ENCODE measurements at regions not wholly inside any gene's neighbourhood (a gene's known extent, or its start where the extent isn't known, plus 50 kb on each side); places are given as distances from the start of the nearest gene placed in this dataset.
"Not testable (repeated sequence)": the region's sequence is repeated elsewhere in the genome, so short reads cannot be mapped to it uniquely, and the experiment has no call there.

GRCh38 chr6:118718297-118718696, 66.9 kb upstream of the CEP85L start:
- Histone ChIP-seq H3K27me3 (ENCODE audit: insufficient read depth, low read length) (no peaks in the 10 kb centered on the region), H3K9me3 (ENCODE audit: insufficient read depth, low read depth, low read length) (no peaks in the 10 kb centered on the region), H3K4me3 (ENCODE audit: low read length) (no peak overlapping the region), H3K27ac (ENCODE audit: low read length) (no peak overlapping the region), H3K9ac (ENCODE audit: low read depth, low read length) (no peak overlapping the region), H3K36me3 (ENCODE audit: insufficient read depth, low read depth, low read length) (no peaks in the 10 kb centered on the region), H3K4me1 (ENCODE audit: insufficient read depth, low read length) (no peaks in the 10 kb centered on the region; the same call in 1 of the 2 replicates)

GRCh38 chr6:118717106-118717505, 65.7 kb upstream of the CEP85L start:
- no peaks in the 10 kb centered on the region; the same call in 1 of the 2 replicates for H3K4me1 ChIP-seq (ENCODE audit: insufficient read depth, low read length)
- no peaks in the 10 kb centered on the region for H3K36me3 ChIP-seq (ENCODE audit: insufficient read depth, low read depth, low read length)
- no peak overlapping the region for H3K27ac ChIP-seq (ENCODE audit: low read length)
- no peaks in the 10 kb centered on the region for H3K27me3 ChIP-seq (ENCODE audit: insufficient read depth, low read length)
- H3K9ac ChIP-seq (ENCODE audit: low read depth, low read length): no peak overlapping the region
- no peaks in the 10 kb centered on the region for H3K9me3 ChIP-seq (ENCODE audit: insufficient read depth, low read depth, low read length)
- no peak overlapping the region for H3K4me3 ChIP-seq (ENCODE audit: low read length)

- H3K4me1 ChIP-seq (ENCODE audit: insufficient read depth, low read length); H3K9ac ChIP-seq (ENCODE audit: low read depth, low read length); H3K36me3 ChIP-seq (ENCODE audit: insufficient read depth, low read depth, low read length); H3K4me3 ChIP-seq (ENCODE audit: low read length); H3K27ac ChIP-seq (ENCODE audit: low read length); H3K9me3 ChIP-seq (ENCODE audit: insufficient read depth, low read depth, low read length); H3K27me3 ChIP-seq (ENCODE audit: insufficient read depth, low read length): not testable (repeated sequence)
Observed at GRCh38 chr6:118715907-118716306, 64.5 kb upstream of the CEP85L start.

GRCh38 chr6:118715376-118715775, 64.0 kb upstream of the CEP85L start:
- H3K27ac ChIP-seq (ENCODE audit: low read length): no peak overlapping the region
- H3K4me1 ChIP-seq (ENCODE audit: insufficient read depth, low read length): no peaks in the 10 kb centered on the region; the same call in 1 of the 2 replicates
- no peaks in the 10 kb centered on the region for H3K27me3 ChIP-seq (ENCODE audit: insufficient read depth, low read length)
- no peak overlapping the region for H3K9ac ChIP-seq (ENCODE audit: low read depth, low read length)
- no peaks in the 10 kb centered on the region for H3K9me3 ChIP-seq (ENCODE audit: insufficient read depth, low read depth, low read length)
- no peak overlapping the region for H3K4me3 ChIP-seq (ENCODE audit: low read length)
- no peaks in the 10 kb centered on the region for H3K36me3 ChIP-seq (ENCODE audit: insufficient read depth, low read depth, low read length)

GRCh38 chr6:118714756-118715155, 63.4 kb upstream of the CEP85L start:
- no peaks in the 10 kb centered on the region for H3K9me3 ChIP-seq (ENCODE audit: insufficient read depth, low read depth, low read length)
- no peak overlapping the region for H3K9ac ChIP-seq (ENCODE audit: low read depth, low read length)
- H3K36me3 ChIP-seq (ENCODE audit: insufficient read depth, low read depth, low read length): no peaks in the 10 kb centered on the region
- H3K27me3 ChIP-seq (ENCODE audit: insufficient read depth, low read length): no peaks in the 10 kb centered on the region
- H3K4me3 ChIP-seq (ENCODE audit: low read length): no peak overlapping the region
- no peak overlapping the region for H3K27ac ChIP-seq (ENCODE audit: low read length)
- H3K4me1 ChIP-seq (ENCODE audit: insufficient read depth, low read length): peaks cover 3% of the 10 kb centered on the region

GRCh38 chr6:118712969-118713368, 61.6 kb upstream of the CEP85L start:
- Histone ChIP-seq H3K9ac (ENCODE audit: low read depth, low read length) (no peak overlapping the region), H3K27me3 (ENCODE audit: insufficient read depth, low read length) (no peaks in the 10 kb centered on the region), H3K27ac (ENCODE audit: low read length) (no peak overlapping the region)

GRCh38 chr6:118710616-118711015, 59.2 kb upstream of the CEP85L start:
- Histone ChIP-seq H3K27ac (ENCODE audit: low read length) (no peak overlapping the region), H3K4me1 (ENCODE audit: insufficient read depth, low read length) (peaks cover 26% of the 10 kb centered on the region), H3K9ac (ENCODE audit: low read depth, low read length) (no peak overlapping the region), H3K27me3 (ENCODE audit: insufficient read depth, low read length) (no peaks in the 10 kb centered on the region), H3K9me3 (ENCODE audit: insufficient read depth, low read depth, low read length) (no peaks in the 10 kb centered on the region), H3K36me3 (ENCODE audit: insufficient read depth, low read depth, low read length) (no peaks in the 10 kb centered on the region), H3K4me3 (ENCODE audit: low read length) (no peak overlapping the region)

More at GRCh38 chr6:118712969-118713368, 61.6 kb upstream of the CEP85L start:
- Histone ChIP-seq H3K4me3 (ENCODE audit: low read length) (no peak overlapping the region), H3K9me3 (ENCODE audit: insufficient read depth, low read depth, low read length) (no peaks in the 10 kb centered on the region), H3K36me3 (ENCODE audit: insufficient read depth, low read depth, low read length) (no peaks in the 10 kb centered on the region), H3K4me1 (ENCODE audit: insufficient read depth, low read length) (peaks cover 13% of the 10 kb centered on the region; the same call in 1 of the 2 replicates)

GRCh38 chr6:118709859-118710350, 58.5 kb upstream of the CEP85L start:
- H3K9me3 ChIP-seq (ENCODE audit: insufficient read depth, low read depth, low read length): no peaks in the 10 kb centered on the region
- peaks cover 33% of the 10 kb centered on the region for H3K4me1 ChIP-seq (ENCODE audit: insufficient read depth, low read length)
- H3K36me3 ChIP-seq (ENCODE audit: insufficient read depth, low read depth, low read length): no peaks in the 10 kb centered on the region
- no peaks in the 10 kb centered on the region for H3K27me3 ChIP-seq (ENCODE audit: insufficient read depth, low read length)
- no peak overlapping the region for H3K27ac ChIP-seq (ENCODE audit: low read length)
- no peak overlapping the region; the same call in 1 of the 2 replicates for H3K4me3 ChIP-seq (ENCODE audit: low read length)
- H3K9ac ChIP-seq (ENCODE audit: low read depth, low read length): peak overlapping the region; percentile 19; the same call in 1 of the 2 replicates

- H3K27ac ChIP-seq (ENCODE audit: low read length): no peak overlapping the region
- H3K4me3 ChIP-seq (ENCODE audit: low read length): peak overlapping the region; percentile 41; the same call in 1 of the 2 replicates
- H3K36me3 ChIP-seq (ENCODE audit: insufficient read depth, low read depth, low read length): no peaks in the 10 kb centered on the region
- no peaks in the 10 kb centered on the region for H3K27me3 ChIP-seq (ENCODE audit: insufficient read depth, low read length)
- peaks cover 35% of the 10 kb centered on the region for H3K4me1 ChIP-seq (ENCODE audit: insufficient read depth, low read length)
- no peaks in the 10 kb centered on the region for H3K9me3 ChIP-seq (ENCODE audit: insufficient read depth, low read depth, low read length)
- no peak overlapping the region for H3K9ac ChIP-seq (ENCODE audit: low read depth, low read length)
Observed at GRCh38 chr6:118708744-118709143, 57.4 kb upstream of the CEP85L start.

- Histone ChIP-seq H3K9ac (ENCODE audit: low read depth, low read length) (no peak overlapping the region), H3K36me3 (ENCODE audit: insufficient read depth, low read depth, low read length) (no peaks in the 10 kb centered on the region), H3K27me3 (ENCODE audit: insufficient read depth, low read length) (no peaks in the 10 kb centered on the region), H3K4me1 (ENCODE audit: insufficient read depth, low read length) (peaks cover 35% of the 10 kb centered on the region), H3K27ac (ENCODE audit: low read length) (no peak overlapping the region), H3K9me3 (ENCODE audit: insufficient read depth, low read depth, low read length) (no peaks in the 10 kb centered on the region), H3K4me3 (ENCODE audit: low read length) (no peak overlapping the region)
Observed at GRCh38 chr6:118708055-118708454, 56.7 kb upstream of the CEP85L start.

GRCh38 chr6:118706702-118707101, 55.3 kb upstream of the CEP85L start:
- H3K9me3 ChIP-seq (ENCODE audit: insufficient read depth, low read depth, low read length): no peaks in the 10 kb centered on the region
- H3K27ac ChIP-seq (ENCODE audit: low read length): no peak overlapping the region
- H3K9ac ChIP-seq (ENCODE audit: low read depth, low read length): no peak overlapping the region
- H3K36me3 ChIP-seq (ENCODE audit: insufficient read depth, low read depth, low read length): no peaks in the 10 kb centered on the region
- H3K4me3 ChIP-seq (ENCODE audit: low read length): no peak overlapping the region
- peaks cover 35% of the 10 kb centered on the region for H3K4me1 ChIP-seq (ENCODE audit: insufficient read depth, low read length)
- H3K27me3 ChIP-seq (ENCODE audit: insufficient read depth, low read length): no peaks in the 10 kb centered on the region

- Histone ChIP-seq H3K9ac (ENCODE audit: low read depth, low read length) (peak overlapping the region; percentile 28; the same call in 1 of the 2 replicates), H3K27ac (ENCODE audit: low read length) (no peak overlapping the region)
Observed at GRCh38 chr6:118705544-118706491, 54.4 kb upstream of the CEP85L start.

More at GRCh38 chr6:118705544-118706491, 54.4 kb upstream of the CEP85L start:
- Histone ChIP-seq H3K36me3 (ENCODE audit: insufficient read depth, low read depth, low read length) (no peaks in the 10 kb centered on the region), H3K4me1 (ENCODE audit: insufficient read depth, low read length) (peaks cover 35% of the 10 kb centered on the region), H3K9me3 (ENCODE audit: insufficient read depth, low read depth, low read length) (no peaks in the 10 kb centered on the region), H3K4me3 (ENCODE audit: low read length) (peak overlapping the region; percentile 35; the same call in 1 of the 2 replicates), H3K27me3 (ENCODE audit: insufficient read depth, low read length) (no peaks in the 10 kb centered on the region)
